Fibroblast of lung (primary cell): ENCODE measurements at regions not wholly inside any gene's neighbourhood (a gene's known extent, or its start where the extent isn't known, plus 50 kb on each side); places are given as distances from the start of the nearest gene placed in this dataset.

Source experiments
- DNase-seq, 2 donors: peaks; one replicate each; pipeline versions ENCODE4 v3.0.0 to v3.0.0-alpha.2; 2010; ENCODE audit warnings: low read depth in 2 of 2
- H2AFZ ChIP-seq: 2 replicates; pipeline ENCODE4 v1.5.1; 2012; ENCODE audit warnings: low read length, control low read depth, inconsistent platforms
- H3K27ac ChIP-seq: 2 replicates; pipeline ENCODE4 v1.5.1; 2011; ENCODE audit warnings: low read length, control low read depth; ENCODE audit not compliant: insufficient read depth
- H3K27me3 ChIP-seq: 2 replicates; pipeline ENCODE4 v1.5.1; 2011; ENCODE audit warnings: mild to moderate bottlenecking, low read length; ENCODE audit not compliant: control insufficient read depth, insufficient read depth
- H3K36me3 ChIP-seq: 2 replicates; pipeline ENCODE4 v1.5.1; 2011; ENCODE audit warnings: low read length; ENCODE audit not compliant: control insufficient read depth, insufficient read depth
- H3K4me1 ChIP-seq: 2 replicates; pipeline ENCODE4 v1.5.1; 2011; ENCODE audit warnings: low read length; ENCODE audit not compliant: control insufficient read depth, insufficient read depth; ENCODE audit errors: extremely low read depth
- H3K4me2 ChIP-seq: 2 replicates; pipeline ENCODE4 v1.5.1; 2011; ENCODE audit warnings: low read length, control low read depth; ENCODE audit not compliant: insufficient read depth; ENCODE audit errors: extremely low read depth
- H3K4me3 ChIP-seq, 4 experiments: fragments of 200-600 bp in 1 of 4; sonication (generic) in 1 of 4; replicated peaks in 1 of 4; 2 replicates each; pipeline ENCODE4 v1.5.1; 2011 to 2016; ENCODE audit warnings: low read length in 4 of 4, low read depth in 3 of 4, mild to moderate bottlenecking in 3 of 4, control low read depth in 2 of 4, inconsistent platforms in 1 of 4, mixed read lengths in 1 of 4; ENCODE audit not compliant: insufficient read depth in 1 of 4; ENCODE audit errors: control extremely low read depth in 1 of 4
- H3K79me2 ChIP-seq: 2 replicates; pipeline ENCODE4 v1.5.1; 2012; ENCODE audit warnings: mild to moderate bottlenecking, low read length, inconsistent platforms; ENCODE audit not compliant: control insufficient read depth, insufficient read depth
- H3K9ac ChIP-seq: 2 replicates; pipeline ENCODE4 v1.5.1; 2011; ENCODE audit warnings: mild to moderate bottlenecking, low read length, control low read depth; ENCODE audit not compliant: insufficient read depth
- H3K9me3 ChIP-seq: 2 replicates; pipeline ENCODE4 v1.5.1; 2012; ENCODE audit warnings: low read depth, low read length; ENCODE audit not compliant: control insufficient read depth, insufficient read depth
- H4K20me1 ChIP-seq: 2 replicates; pipeline ENCODE4 v1.5.1; 2011; ENCODE audit warnings: low read length; ENCODE audit not compliant: control insufficient read depth, insufficient read depth; ENCODE audit errors: extremely low read depth
- EZH2 ChIP-seq: IDR thresholded peaks from 2 replicates; pipeline ENCODE4 v1.5.1; 2012; ENCODE audit warnings: low read length, control low read depth, mild to moderate bottlenecking; ENCODE audit errors: missing control alignments
- TF ChIP-seq, protein P1 (sequence below), 2 donors: IDR thresholded peaks in 1 of 2; conservative IDR thresholded peaks in 1 of 2; 1 replicate in 1 of 2; 2 replicates in 1 of 2; pipeline ENCODE4 v1.5.1; 2011 to 2012; ENCODE audit warnings: low read length in 2 of 2, control low read depth in 1 of 2, inconsistent platforms in 1 of 2, low read depth in 1 of 2, mild to moderate bottlenecking in 1 of 2

GRCh38 chr2:71782323-71782722, 329.0 kb downstream of the DYSF start:
- TF ChIP-seq, protein P1, sequence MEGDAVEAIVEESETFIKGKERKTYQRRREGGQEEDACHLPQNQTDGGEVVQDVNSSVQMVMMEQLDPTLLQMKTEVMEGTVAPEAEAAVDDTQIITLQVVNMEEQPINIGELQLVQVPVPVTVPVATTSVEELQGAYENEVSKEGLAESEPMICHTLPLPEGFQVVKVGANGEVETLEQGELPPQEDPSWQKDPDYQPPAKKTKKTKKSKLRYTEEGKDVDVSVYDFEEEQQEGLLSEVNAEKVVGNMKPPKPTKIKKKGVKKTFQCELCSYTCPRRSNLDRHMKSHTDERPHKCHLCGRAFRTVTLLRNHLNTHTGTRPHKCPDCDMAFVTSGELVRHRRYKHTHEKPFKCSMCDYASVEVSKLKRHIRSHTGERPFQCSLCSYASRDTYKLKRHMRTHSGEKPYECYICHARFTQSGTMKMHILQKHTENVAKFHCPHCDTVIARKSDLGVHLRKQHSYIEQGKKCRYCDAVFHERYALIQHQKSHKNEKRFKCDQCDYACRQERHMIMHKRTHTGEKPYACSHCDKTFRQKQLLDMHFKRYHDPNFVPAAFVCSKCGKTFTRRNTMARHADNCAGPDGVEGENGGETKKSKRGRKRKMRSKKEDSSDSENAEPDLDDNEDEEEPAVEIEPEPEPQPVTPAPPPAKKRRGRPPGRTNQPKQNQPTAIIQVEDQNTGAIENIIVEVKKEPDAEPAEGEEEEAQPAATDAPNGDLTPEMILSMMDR (conservative IDR thresholded peaks at IDR 0.05 in 1 of 2, IDR thresholded peaks at IDR 0.05 in 1 of 2; ENCODE audit: low read depth in 1 of 2, low read length in 2 of 2) = no peak
- no peak for TF ChIP-seq EZH2
- no peak overlapping the region for H2AFZ ChIP-seq
- no peaks in the 10 kb centered on the region for H3K79me2 ChIP-seq
- DNase-seq = no peak
- no peak overlapping the region for H3K27ac ChIP-seq
- no peaks in the 10 kb centered on the region for H3K36me3 ChIP-seq
- no peak overlapping the region for H3K4me3 ChIP-seq
- H3K4me1 ChIP-seq = peaks cover 6% of the 10 kb centered on the region
- no peaks in the 10 kb centered on the region for H4K20me1 ChIP-seq
- H3K9me3 ChIP-seq = no peaks in the 10 kb centered on the region
- H3K4me2 ChIP-seq = no peak overlapping the region
- H3K27me3 ChIP-seq = peaks cover 25% of the 10 kb centered on the region
- no peak overlapping the region for H3K9ac ChIP-seq

DNA sequence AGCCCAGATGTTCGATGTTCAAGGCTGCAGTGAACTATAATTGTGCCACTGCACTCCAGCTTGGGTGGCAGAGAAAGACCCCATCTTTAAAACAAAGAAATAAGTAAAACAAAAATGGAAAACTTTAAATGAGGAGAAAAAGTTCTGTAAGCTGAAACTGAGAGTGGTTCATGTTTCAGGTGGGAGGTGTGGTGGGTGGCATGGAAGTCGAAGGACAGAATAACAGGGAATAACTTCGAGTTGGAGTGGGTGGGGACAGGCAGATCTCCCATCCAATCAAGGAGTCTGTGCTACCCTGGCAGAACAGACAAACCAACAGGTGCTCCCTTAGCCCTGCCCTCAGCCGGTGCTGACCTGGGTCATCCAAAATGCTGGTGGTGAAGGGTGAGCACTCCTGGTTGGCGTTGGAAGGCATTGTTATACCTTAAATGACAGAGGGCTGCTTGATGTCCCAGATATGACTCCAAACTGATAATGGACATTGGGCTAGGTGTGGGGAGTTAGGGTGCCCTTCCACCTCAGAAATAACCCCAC, 328.4 kb downstream of the DYSF start:
- no peak for TF ChIP-seq EZH2
- TF ChIP-seq, protein P1 (conservative IDR thresholded peaks at IDR 0.05 in 1 of 2, IDR thresholded peaks at IDR 0.05 in 1 of 2; ENCODE audit: low read depth in 1 of 2, low read length in 2 of 2) = no peak
- Histone ChIP-seq H3K4me1 (peaks cover 6% of the 10 kb centered on the region), H3K27me3 (peaks cover 25% of the 10 kb centered on the region), H3K36me3 (no peaks in the 10 kb centered on the region), H3K4me2 (no peak overlapping the region), H3K27ac (no peak overlapping the region), H4K20me1 (no peaks in the 10 kb centered on the region), H3K79me2 (no peaks in the 10 kb centered on the region), H3K4me3 (no peak overlapping the region), H3K9ac (no peak overlapping the region), H3K9me3 (no peaks in the 10 kb centered on the region), H2AFZ (no peak overlapping the region)
- DNase-seq = no peak

- Histone ChIP-seq H3K36me3 (no peaks in the 10 kb centered on the region), H3K79me2 (no peaks in the 10 kb centered on the region), H3K27me3 (peaks cover 25% of the 10 kb centered on the region), H3K27ac (no peak overlapping the region), H3K9ac (no peak overlapping the region), H3K4me2 (no peak overlapping the region), H3K4me3 (no peak overlapping the region), H3K4me1 (peaks cover 3% of the 10 kb centered on the region), H3K9me3 (no peaks in the 10 kb centered on the region), H2AFZ (no peak overlapping the region), H4K20me1 (no peaks in the 10 kb centered on the region)
- TF ChIP-seq, protein P1 (conservative IDR thresholded peaks at IDR 0.05 in 1 of 2, IDR thresholded peaks at IDR 0.05 in 1 of 2; ENCODE audit: low read depth in 1 of 2, low read length in 2 of 2) = no peak
- TF ChIP-seq EZH2 = no peak
- no peak for DNase-seq
These were observed 326.8 kb downstream of the DYSF start for GRCh38 chr2:71780162-71780561.
